Breast epithelium (tissue), 3 donors: ENCODE measurements at regions not wholly inside any gene's neighbourhood (a gene's known extent, or its start where the extent isn't known, plus 50 kb on each side); places are given as distances from the start of the nearest gene placed in this dataset.

Source experiments
- POLR2A ChIP-seq: fragments of 450-650 bp; IDR thresholded peaks from one replicate; pipeline ENCODE4 v1.6.1; 2016; ENCODE audit warnings: antibody characterized with exemption, mild to moderate bottlenecking, moderate library complexity
- POLR2AphosphoS5 ChIP-seq, 3 donors: sonication (generic); formaldehyde crosslinking; IDR thresholded peaks; one replicate each; pipeline ENCODE4 v1.6.1; 2017; ENCODE audit warnings: antibody characterized with exemption in 3 of 3
- TF ChIP-seq, protein P1 (sequence below), 3 donors: fragments of 450-650 bp; IDR thresholded peaks; one replicate each; pipeline ENCODE4 v1.5.1; 2016 to 2017; ENCODE audit warnings: antibody characterized with exemption in 3 of 3, mild to moderate bottlenecking in 3 of 3, moderate library complexity in 3 of 3

DNA sequence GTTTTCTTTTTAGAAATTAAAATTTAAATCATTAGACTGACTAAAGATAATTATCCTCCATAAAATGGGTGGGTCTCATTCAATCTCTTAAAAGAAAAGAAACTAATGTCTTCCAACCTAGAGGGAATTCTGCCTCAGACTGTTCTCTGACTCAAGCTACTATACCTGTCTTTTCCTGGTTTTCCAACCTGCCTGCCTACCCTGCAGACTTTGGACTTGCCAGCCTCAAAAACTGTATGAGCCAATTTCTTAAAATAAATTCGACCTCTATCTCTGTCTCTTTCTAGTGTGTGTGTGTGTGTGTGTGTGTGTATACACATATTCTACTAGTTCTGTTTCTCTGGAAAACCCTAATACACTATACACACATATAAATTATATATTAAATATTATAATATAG lies 847.3 kb downstream of the PCDH17 start:
- TF ChIP-seq, protein P1, sequence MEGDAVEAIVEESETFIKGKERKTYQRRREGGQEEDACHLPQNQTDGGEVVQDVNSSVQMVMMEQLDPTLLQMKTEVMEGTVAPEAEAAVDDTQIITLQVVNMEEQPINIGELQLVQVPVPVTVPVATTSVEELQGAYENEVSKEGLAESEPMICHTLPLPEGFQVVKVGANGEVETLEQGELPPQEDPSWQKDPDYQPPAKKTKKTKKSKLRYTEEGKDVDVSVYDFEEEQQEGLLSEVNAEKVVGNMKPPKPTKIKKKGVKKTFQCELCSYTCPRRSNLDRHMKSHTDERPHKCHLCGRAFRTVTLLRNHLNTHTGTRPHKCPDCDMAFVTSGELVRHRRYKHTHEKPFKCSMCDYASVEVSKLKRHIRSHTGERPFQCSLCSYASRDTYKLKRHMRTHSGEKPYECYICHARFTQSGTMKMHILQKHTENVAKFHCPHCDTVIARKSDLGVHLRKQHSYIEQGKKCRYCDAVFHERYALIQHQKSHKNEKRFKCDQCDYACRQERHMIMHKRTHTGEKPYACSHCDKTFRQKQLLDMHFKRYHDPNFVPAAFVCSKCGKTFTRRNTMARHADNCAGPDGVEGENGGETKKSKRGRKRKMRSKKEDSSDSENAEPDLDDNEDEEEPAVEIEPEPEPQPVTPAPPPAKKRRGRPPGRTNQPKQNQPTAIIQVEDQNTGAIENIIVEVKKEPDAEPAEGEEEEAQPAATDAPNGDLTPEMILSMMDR (IDR thresholded peaks at IDR 0.05), result no peak
- TF ChIP-seq POLR2A, result no peak
- no peak for TF ChIP-seq POLR2AphosphoS5 (IDR thresholded peaks at IDR 0.05)
